ENCODE measurements at regions not wholly inside any gene's neighbourhood (a gene's known extent, or its start where the extent isn't known, plus 50 kb on each side); places are given as distances from the start of the nearest gene placed in this dataset.

- H3K9me2 ChIP-seq (ENCODE audit: low read depth, low read length): no peaks in the 10 kb centered on the region
- no peaks in the 10 kb centered on the region for H3K36me3 ChIP-seq (ENCODE audit: insufficient read depth, low read length)
- H3K9ac ChIP-seq (ENCODE audit: low read length): no peak overlapping the region
- H3K4me2 ChIP-seq (ENCODE audit: low read length): no peak overlapping the region
- no peak overlapping the region for H3K4me3 ChIP-seq (ENCODE audit: low read depth, low read length, poor library complexity, severe bottlenecking)
- H3K79me2 ChIP-seq (ENCODE audit: insufficient read depth, low read length): no peaks in the 10 kb centered on the region
- no peaks in the 10 kb centered on the region for H4K20me1 ChIP-seq (ENCODE audit: insufficient read depth, low read length)
- no peaks in the 10 kb centered on the region for H3K4me1 ChIP-seq (ENCODE audit: insufficient read depth, low read length, severe bottlenecking)
- TF ChIP-seq EZH2 (IDR thresholded peaks at IDR 0.05; ENCODE audit: borderline replicate concordance, low read length): no peak
- TF ChIP-seq CTCF (IDR thresholded peaks at IDR 0.05; ENCODE audit: low read length): no peak
- no peaks in the 10 kb centered on the region; the same call in 1 of the 2 replicates for H3K27me3 ChIP-seq (ENCODE audit: insufficient read depth, low read length)
- no peaks in the 10 kb centered on the region for H3F3A ChIP-seq (ENCODE audit: insufficient read depth, low read length)
- H2AFZ ChIP-seq (ENCODE audit: low read length): no peak overlapping the region
- H3K9me3 ChIP-seq (ENCODE audit: low read length): no peaks in the 10 kb centered on the region
- no peak overlapping the region for H3K27ac ChIP-seq (ENCODE audit: low read depth, low read length, poor library complexity, severe bottlenecking)
These were observed 72.1 kb downstream of the SOD2 start for GRCh38 chr6:159620947-159621346.

- Histone ChIP-seq H3K4me3 (ENCODE audit: low read depth, low read length, poor library complexity, severe bottlenecking) (no peak overlapping the region), H3K9me3 (ENCODE audit: low read length) (no peaks in the 10 kb centered on the region), H3K36me3 (ENCODE audit: insufficient read depth, low read length) (no peaks in the 10 kb centered on the region; the same call in 1 of the 2 replicates), H3K27me3 (ENCODE audit: insufficient read depth, low read length) (no peaks in the 10 kb centered on the region; the same call in 1 of the 2 replicates), H3K4me1 (ENCODE audit: insufficient read depth, low read length, severe bottlenecking) (no peaks in the 10 kb centered on the region), H3K9ac (ENCODE audit: low read length) (no peak overlapping the region), H3F3A (ENCODE audit: insufficient read depth, low read length) (no peaks in the 10 kb centered on the region), H2AFZ (ENCODE audit: low read length) (no peak overlapping the region), H3K9me2 (ENCODE audit: low read depth, low read length) (no peaks in the 10 kb centered on the region), H4K20me1 (ENCODE audit: insufficient read depth, low read length) (no peaks in the 10 kb centered on the region), H3K27ac (ENCODE audit: low read depth, low read length, poor library complexity, severe bottlenecking) (no peak overlapping the region), H3K79me2 (ENCODE audit: insufficient read depth, low read length) (no peaks in the 10 kb centered on the region), H3K4me2 (ENCODE audit: low read length) (no peak overlapping the region)
- TF ChIP-seq EZH2 (IDR thresholded peaks at IDR 0.05; ENCODE audit: borderline replicate concordance, low read length) (no peak), CTCF (IDR thresholded peaks at IDR 0.05; ENCODE audit: low read length) (no peak)
These were observed 75.6 kb downstream of the SOD2 start for GRCh38 chr6:159617444-159617843.

- H2AFZ ChIP-seq (ENCODE audit: low read length): no peak overlapping the region
These were observed 76.6 kb downstream of the SOD2 start for GRCh38 chr6:159616456-159616855.

More at GRCh38 chr6:159616456-159616855, 76.6 kb downstream of the SOD2 start:
- no peak overlapping the region for H3K27ac ChIP-seq (ENCODE audit: low read depth, low read length, poor library complexity, severe bottlenecking)
- no peak overlapping the region for H3K4me3 ChIP-seq (ENCODE audit: low read depth, low read length, poor library complexity, severe bottlenecking)
- H3K4me1 ChIP-seq (ENCODE audit: insufficient read depth, low read length, severe bottlenecking): no peaks in the 10 kb centered on the region
- no peaks in the 10 kb centered on the region for H4K20me1 ChIP-seq (ENCODE audit: insufficient read depth, low read length)
- no peaks in the 10 kb centered on the region for H3K79me2 ChIP-seq (ENCODE audit: insufficient read depth, low read length)
- H3K36me3 ChIP-seq (ENCODE audit: insufficient read depth, low read length): no peaks in the 10 kb centered on the region; the same call in 1 of the 2 replicates
- no peak overlapping the region for H3K4me2 ChIP-seq (ENCODE audit: low read length)
- no peak for TF ChIP-seq EZH2 (IDR thresholded peaks at IDR 0.05; ENCODE audit: borderline replicate concordance, low read length)
- TF ChIP-seq CTCF (IDR thresholded peaks at IDR 0.05; ENCODE audit: low read length): no peak
- H3K9me3 ChIP-seq (ENCODE audit: low read length): no peaks in the 10 kb centered on the region
- no peaks in the 10 kb centered on the region for H3F3A ChIP-seq (ENCODE audit: insufficient read depth, low read length)
- H3K9ac ChIP-seq (ENCODE audit: low read length): no peak overlapping the region
- H3K9me2 ChIP-seq (ENCODE audit: low read depth, low read length): no peaks in the 10 kb centered on the region
- no peaks in the 10 kb centered on the region; the same call in 1 of the 2 replicates for H3K27me3 ChIP-seq (ENCODE audit: insufficient read depth, low read length)
